Smooth muscle cell (in vitro differentiated cells): ENCODE measurements at regions not wholly inside any gene's neighbourhood (a gene's known extent, or its start where the extent isn't known, plus 50 kb on each side); places are given as distances from the start of the nearest gene placed in this dataset.
"Not testable (repeated sequence)": the region's sequence is repeated elsewhere in the genome, so short reads cannot be mapped to it uniquely, and the experiment has no call there.

ENCODE experiments used
- DNase-seq: peaks from one replicate; lab custom pipeline; 2025; ENCODE audit not compliant: unreplicated experiment; lab: John Stamatoyannopoulos, UW
- H2AFZ ChIP-seq: fragments of 200-600 bp; sonication (generic); 2 replicates; pipeline ENCODE4 v1.6.0; 2016; ENCODE audit warnings: antibody characterized with exemption, low read depth, mild to moderate bottlenecking
- H3F3A ChIP-seq: fragments of 200-600 bp; sonication (generic); 2 replicates; pipeline ENCODE4 v1.6.0; 2017; ENCODE audit warnings: antibody characterized with exemption, low read depth
- H3K27ac ChIP-seq: fragments of 200-600 bp; sonication (generic); 2 replicates; pipeline ENCODE4 v1.5.1; 2016; ENCODE audit warnings: low read depth, mild to moderate bottlenecking
- H3K27me3 ChIP-seq: fragments of 200-600 bp; sonication (generic); 2 replicates; pipeline ENCODE4 v1.6.1; 2016; ENCODE audit warnings: low read depth, mild to moderate bottlenecking
- H3K36me3 ChIP-seq: fragments of 200-600 bp; sonication (generic); 2 replicates; pipeline ENCODE4 v1.5.1; 2016; ENCODE audit warnings: low read depth
- H3K4me1 ChIP-seq: fragments of 200-600 bp; sonication (generic); 2 replicates; pipeline ENCODE4 v1.5.1; 2016; ENCODE audit warnings: low read depth
- H3K4me2 ChIP-seq: fragments of 200-600 bp; sonication (generic); 2 replicates; pipeline ENCODE4 v1.6.0; 2016; ENCODE audit warnings: mild to moderate bottlenecking
- H3K4me3 ChIP-seq: fragments of 200-600 bp; sonication (generic); 2 replicates; pipeline ENCODE4 v1.5.1; 2016; ENCODE audit warnings: mild to moderate bottlenecking
- H3K79me2 ChIP-seq: fragments of 200-600 bp; sonication (generic); 2 replicates; pipeline ENCODE4 v1.6.0; 2016; ENCODE audit warnings: low read depth, mild to moderate bottlenecking
- H3K9ac ChIP-seq: fragments of 200-600 bp; sonication (generic); 2 replicates; pipeline ENCODE4 v1.6.0; 2016; ENCODE audit warnings: low read depth
- H3K9me3 ChIP-seq: fragments of 200-600 bp; sonication (generic); replicated peaks from 2 replicates; pipeline ENCODE4 v1.5.1; 2016; ENCODE audit warnings: low read depth
- H4K20me1 ChIP-seq: fragments of 200-600 bp; sonication (generic); 2 replicates; pipeline ENCODE4 v1.6.0; 2016; ENCODE audit warnings: low read depth
- WGBS: methylation state at CpG from one replicate; pipeline ENCODE4 v1.1.7; 2016; ENCODE audit warnings: low lambda C conversion rate; 5-methylcytosine and 5-hydroxymethylcytosine counted together
- TF ChIP-seq, protein P1 (sequence below): fragments of 200-600 bp; sonication (generic); IDR thresholded peaks from 2 replicates; pipeline ENCODE4 v1.5.1; 2017; ENCODE audit warnings: borderline replicate concordance, mild to moderate bottlenecking, antibody characterized with exemption; ENCODE audit not compliant: insufficient read depth, poor library complexity, severe bottlenecking

DNA sequence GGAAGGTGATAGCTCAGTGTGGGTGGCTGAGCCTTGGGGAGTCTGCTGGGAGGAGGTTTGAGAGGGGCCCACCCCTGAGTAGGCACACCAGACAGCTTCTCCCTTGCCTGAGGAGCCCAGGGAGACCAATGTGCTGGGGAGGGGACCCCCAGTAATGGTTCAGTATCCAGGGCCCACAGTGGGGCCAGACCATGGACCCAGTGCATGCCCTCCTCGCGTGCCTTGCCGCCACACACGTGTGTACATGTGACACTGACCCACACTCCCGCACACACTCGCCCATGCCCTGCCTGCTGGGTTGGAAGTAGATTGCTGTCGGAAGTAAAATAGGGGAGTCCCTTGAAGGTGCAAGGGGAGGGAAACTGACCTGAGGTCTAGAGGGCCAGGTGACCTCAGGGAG, 184.3 kb downstream of the TBC1D2B start:
- H3K4me2 ChIP-seq, H3K4me3 ChIP-seq, H4K20me1 ChIP-seq, H3K27me3 ChIP-seq, H3F3A ChIP-seq, H3K9me3 ChIP-seq, H3K4me1 ChIP-seq, H3K36me3 ChIP-seq, H2AFZ ChIP-seq, H3K79me2 ChIP-seq, H3K27ac ChIP-seq, DNase-seq, H3K9ac ChIP-seq: not testable (repeated sequence)
- 100% methylated on average over 7 of the region's 7 CpGs for whole genome bisulfite sequencing

DNA sequence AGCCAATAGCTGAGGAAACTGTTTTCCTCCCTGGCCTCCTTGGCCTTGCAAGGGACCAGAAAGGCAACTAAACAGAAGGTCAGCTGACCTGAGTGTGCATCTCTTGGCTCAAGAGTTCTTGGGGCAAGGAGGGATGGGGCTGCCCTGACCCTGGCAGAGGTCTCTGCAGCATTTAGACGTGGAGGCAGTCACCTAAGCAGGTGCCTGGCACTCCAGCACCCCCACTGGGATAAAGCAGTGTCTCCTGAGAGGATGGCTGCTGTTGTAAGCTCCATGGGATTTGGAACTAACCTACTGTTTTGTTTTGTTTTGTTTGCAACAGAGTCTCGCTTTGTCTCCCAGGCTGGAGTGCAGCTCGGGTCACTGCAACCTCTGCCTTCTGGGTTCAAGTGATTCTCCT, 185.2 kb downstream of the TBC1D2B start:
- 96% methylated on average over 3 of the region's 3 CpGs for WGBS
- DNase-seq, result no peak
- no peak overlapping the region for H3K9ac ChIP-seq

DNA sequence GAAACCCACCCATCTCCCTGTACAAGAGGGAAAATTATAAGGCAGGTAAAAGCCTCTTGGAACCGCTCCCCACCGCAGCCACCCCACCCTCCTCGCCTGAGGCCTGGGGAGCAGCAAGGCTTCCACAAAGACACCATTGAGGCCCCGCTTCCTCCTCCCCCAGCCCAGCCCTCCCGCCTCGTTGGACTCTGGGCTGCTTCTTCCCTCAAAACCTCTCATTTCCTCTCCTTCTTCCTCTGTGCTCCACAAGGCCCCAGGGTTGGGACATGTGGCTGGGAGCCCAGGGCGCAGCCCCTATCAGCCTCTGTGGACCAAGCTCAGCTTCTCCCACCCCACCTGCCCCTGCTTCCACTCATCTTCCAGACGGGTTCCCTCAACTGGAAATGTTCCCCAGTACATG, 185.6 kb downstream of the TBC1D2B start:
- H3K4me2 ChIP-seq, H3K36me3 ChIP-seq: not testable (repeated sequence)

More for the DNA sequence above, 185.2 kb downstream of the TBC1D2B start:
- Histone ChIP-seq H3K36me3 (no peaks in the 10 kb centered on the region), H3K4me2 (no peak overlapping the region), H3F3A (no peaks in the 10 kb centered on the region), H3K4me1 (no peaks in the 10 kb centered on the region), H3K27me3 (no peaks in the 10 kb centered on the region), H2AFZ (no peak overlapping the region), H3K27ac (no peak overlapping the region), H3K79me2 (no peaks in the 10 kb centered on the region), H3K4me3 (no peak overlapping the region), H4K20me1 (no peaks in the 10 kb centered on the region), H3K9me3 (no peaks in the 10 kb centered on the region)
- TF ChIP-seq, protein P1, sequence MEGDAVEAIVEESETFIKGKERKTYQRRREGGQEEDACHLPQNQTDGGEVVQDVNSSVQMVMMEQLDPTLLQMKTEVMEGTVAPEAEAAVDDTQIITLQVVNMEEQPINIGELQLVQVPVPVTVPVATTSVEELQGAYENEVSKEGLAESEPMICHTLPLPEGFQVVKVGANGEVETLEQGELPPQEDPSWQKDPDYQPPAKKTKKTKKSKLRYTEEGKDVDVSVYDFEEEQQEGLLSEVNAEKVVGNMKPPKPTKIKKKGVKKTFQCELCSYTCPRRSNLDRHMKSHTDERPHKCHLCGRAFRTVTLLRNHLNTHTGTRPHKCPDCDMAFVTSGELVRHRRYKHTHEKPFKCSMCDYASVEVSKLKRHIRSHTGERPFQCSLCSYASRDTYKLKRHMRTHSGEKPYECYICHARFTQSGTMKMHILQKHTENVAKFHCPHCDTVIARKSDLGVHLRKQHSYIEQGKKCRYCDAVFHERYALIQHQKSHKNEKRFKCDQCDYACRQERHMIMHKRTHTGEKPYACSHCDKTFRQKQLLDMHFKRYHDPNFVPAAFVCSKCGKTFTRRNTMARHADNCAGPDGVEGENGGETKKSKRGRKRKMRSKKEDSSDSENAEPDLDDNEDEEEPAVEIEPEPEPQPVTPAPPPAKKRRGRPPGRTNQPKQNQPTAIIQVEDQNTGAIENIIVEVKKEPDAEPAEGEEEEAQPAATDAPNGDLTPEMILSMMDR, result no peak

DNA sequence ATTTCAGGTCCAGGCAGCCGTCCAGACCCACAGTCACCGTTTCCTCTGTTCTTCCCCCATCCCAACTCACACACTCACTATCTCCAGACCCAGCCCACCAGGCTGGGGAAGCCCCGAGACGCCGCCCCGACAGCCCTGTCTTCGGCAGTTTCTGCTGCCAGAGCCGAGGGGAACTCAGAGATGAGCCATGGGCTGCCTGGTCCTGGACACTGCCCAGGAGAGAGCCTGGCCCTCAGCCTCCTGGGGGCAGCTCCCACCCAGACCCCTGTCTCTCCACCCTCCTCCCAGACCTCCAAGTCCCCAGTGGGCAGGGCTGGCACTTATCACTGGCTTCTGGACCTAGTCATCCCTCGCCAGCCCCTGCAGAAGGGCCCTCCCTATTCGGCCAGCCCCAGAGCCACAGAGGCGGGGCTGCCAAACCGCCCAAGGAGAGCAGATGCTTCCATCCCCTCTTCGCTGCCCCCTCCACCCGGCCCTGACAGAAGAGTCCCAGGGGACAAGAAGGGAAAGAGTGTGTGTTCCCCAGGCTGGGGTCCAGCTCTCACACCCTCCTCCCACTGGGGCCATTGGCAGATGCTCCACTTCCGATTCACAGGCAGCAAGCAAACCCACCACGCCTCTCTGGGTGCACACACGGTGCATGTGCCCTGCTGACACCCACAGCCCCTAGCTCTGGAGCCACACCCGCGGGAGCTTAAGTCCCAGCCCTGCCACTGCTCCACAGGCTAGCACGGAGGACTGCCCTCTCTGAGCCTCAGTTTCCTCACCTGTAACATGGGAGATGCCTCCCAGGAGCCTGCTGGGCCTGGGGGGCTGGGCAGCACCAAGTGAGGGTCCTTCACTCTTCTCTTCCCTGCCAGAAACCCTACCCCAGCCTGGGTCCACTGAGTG, 186.4 kb downstream of the TBC1D2B start:
- 31% methylated on average over 16 of the region's 20 CpGs for WGBS
- H3K27me3 ChIP-seq, H3K4me1 ChIP-seq, H4K20me1 ChIP-seq, H3K9me3 ChIP-seq, H3K4me2 ChIP-seq, H3K36me3 ChIP-seq, H3K4me3 ChIP-seq, H3K79me2 ChIP-seq, H3K9ac ChIP-seq, H3K27ac ChIP-seq, H3F3A ChIP-seq: not testable (repeated sequence)
- DNase-seq, result peak; percentile 54
- H2AFZ ChIP-seq, result peak overlapping the region; percentile 18

More for the DNA sequence above, 185.6 kb downstream of the TBC1D2B start:
- 98% methylated on average over 4 of the region's 8 CpGs for WGBS
- not testable (repeated sequence) for H3K79me2 ChIP-seq, H3F3A ChIP-seq, H3K4me1 ChIP-seq, H2AFZ ChIP-seq, H3K4me3 ChIP-seq, DNase-seq, H3K27me3 ChIP-seq, H3K9me3 ChIP-seq, H4K20me1 ChIP-seq, H3K27ac ChIP-seq, H3K9ac ChIP-seq

DNA sequence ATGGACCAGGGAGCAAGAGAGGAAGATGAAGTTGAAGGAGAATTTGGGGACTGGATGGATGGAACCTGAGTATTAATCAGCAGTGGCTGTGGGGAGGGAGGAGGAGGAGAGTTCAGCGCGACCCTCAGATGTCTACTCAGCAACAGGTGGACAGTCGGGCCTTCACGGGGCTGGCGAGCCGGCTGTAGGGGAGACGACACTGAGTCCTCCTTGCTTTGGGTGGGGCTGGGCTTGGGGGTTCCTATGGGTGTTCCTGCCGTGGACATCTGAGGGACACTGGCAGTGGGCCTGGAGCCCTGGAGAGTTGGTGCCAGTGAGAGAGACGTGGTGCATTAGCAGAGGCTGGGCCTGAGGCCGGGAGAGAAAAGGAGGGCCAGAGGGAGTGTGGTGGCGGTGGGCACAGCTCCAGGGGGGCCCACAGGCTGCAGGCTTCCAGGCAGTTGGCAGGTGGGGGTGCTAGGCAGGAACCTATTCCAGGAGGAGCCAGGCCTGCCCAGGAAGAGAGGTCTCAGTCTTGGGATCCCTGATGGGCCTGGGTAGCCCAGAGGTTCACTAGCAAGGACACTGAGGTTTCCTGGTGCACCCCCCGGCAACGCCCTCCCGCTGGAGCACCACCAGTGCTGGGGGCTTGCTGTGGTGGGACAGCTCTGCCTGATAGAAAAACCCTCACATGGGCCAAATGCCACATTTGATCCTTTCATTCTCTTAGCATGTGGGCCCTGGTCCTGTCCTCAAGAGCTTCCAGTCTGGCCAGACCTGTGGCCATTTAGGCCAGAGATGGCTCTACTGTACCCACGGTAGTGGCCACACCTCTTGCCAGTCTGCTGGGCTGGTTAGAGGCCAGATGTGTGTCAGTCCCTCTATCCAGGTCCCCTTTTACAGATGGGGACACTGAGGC, 187.4 kb downstream of the TBC1D2B start:
- 96% methylated on average over 11 of the region's 15 CpGs for whole genome bisulfite sequencing
- H3K4me3 ChIP-seq, DNase-seq, H2AFZ ChIP-seq, H3K4me1 ChIP-seq, H3K27me3 ChIP-seq, H3K9me3 ChIP-seq, H4K20me1 ChIP-seq, H3K36me3 ChIP-seq, H3K79me2 ChIP-seq, H3K9ac ChIP-seq, H3K4me2 ChIP-seq, H3K27ac ChIP-seq, H3F3A ChIP-seq: not testable (repeated sequence)
